ENCODE measurements at regions not wholly inside any gene's neighbourhood (a gene's known extent, or its start where the extent isn't known, plus 50 kb on each side); places are given as distances from the start of the nearest gene placed in this dataset.

GRCh38 chr2:217026161-217026560 is 166.3 kb upstream of the TNP1 start:
- no peaks in the 10 kb centered on the region for H3K36me3 Mint-ChIP-seq (ENCODE audit: insufficient read depth)
- H3K27me3 Mint-ChIP-seq, result peaks cover 17% of the 10 kb centered on the region
- H3K27ac Mint-ChIP-seq (ENCODE audit: low read depth), result no peak overlapping the region
- ATAC-seq (replicated peaks; ENCODE audit: extremely low read depth, poor library complexity, severe bottlenecking) (no peak), DNase-seq (ENCODE audit: low spot score in 2 of 2) (no peak)
- peaks cover 5% of the 10 kb centered on the region for H3K9me3 Mint-ChIP-seq
- H3K4me1 Mint-ChIP-seq, result no peaks in the 10 kb centered on the region
- no peak overlapping the region for H3K4me3 Mint-ChIP-seq

- Mint-ChIP-seq H3K27me3 (peaks cover 12% of the 10 kb centered on the region), H3K9me3 (peaks cover 5% of the 10 kb centered on the region), H3K36me3 (ENCODE audit: insufficient read depth) (no peaks in the 10 kb centered on the region), H3K4me3 (no peak overlapping the region), H3K4me1 (no peaks in the 10 kb centered on the region), H3K27ac (ENCODE audit: low read depth) (no peak overlapping the region)
- ATAC-seq (replicated peaks; ENCODE audit: extremely low read depth, poor library complexity, severe bottlenecking), result no peak
- DNase-seq (ENCODE audit: low spot score in 2 of 2), result no peak
These were observed 163.7 kb upstream of the TNP1 start for GRCh38 chr2:217023611-217024010.

GRCh38 chr2:217017456-217018252 is 157.8 kb upstream of the TNP1 start:
- Mint-ChIP-seq H3K27me3 (peaks cover 56% of the 10 kb centered on the region), H3K27ac (ENCODE audit: low read depth) (no peak overlapping the region), H3K9me3 (peaks cover 4% of the 10 kb centered on the region), H3K4me1 (no peaks in the 10 kb centered on the region), H3K36me3 (ENCODE audit: insufficient read depth) (no peaks in the 10 kb centered on the region), H3K4me3 (no peak overlapping the region)
- ATAC-seq (replicated peaks; ENCODE audit: extremely low read depth, poor library complexity, severe bottlenecking), result no peak
- DNase-seq (ENCODE audit: low spot score in 2 of 2), result no peak

GRCh38 chr2:217016796-217017419 is 157.0 kb upstream of the TNP1 start:
- H3K27ac Mint-ChIP-seq (ENCODE audit: low read depth), result no peak overlapping the region
- H3K9me3 Mint-ChIP-seq, result peaks cover 4% of the 10 kb centered on the region
- H3K27me3 Mint-ChIP-seq, result peaks cover 60% of the 10 kb centered on the region
- no peaks in the 10 kb centered on the region for H3K4me1 Mint-ChIP-seq
- H3K4me3 Mint-ChIP-seq, result no peak overlapping the region
- ATAC-seq (replicated peaks; ENCODE audit: extremely low read depth, poor library complexity, severe bottlenecking) (no peak), DNase-seq (ENCODE audit: low spot score in 2 of 2) (no peak)
- no peaks in the 10 kb centered on the region for H3K36me3 Mint-ChIP-seq (ENCODE audit: insufficient read depth)

GRCh38 chr2:217014328-217015105 is 154.7 kb upstream of the TNP1 start:
- DNase-seq (ENCODE audit: low spot score in 2 of 2), result no peak
- Mint-ChIP-seq H3K27me3 (peaks cover 60% of the 10 kb centered on the region), H3K36me3 (ENCODE audit: insufficient read depth) (no peaks in the 10 kb centered on the region), H3K9me3 (peaks cover 4% of the 10 kb centered on the region), H3K4me1 (no peaks in the 10 kb centered on the region), H3K27ac (ENCODE audit: low read depth) (no peak overlapping the region), H3K4me3 (no peak overlapping the region)
- ATAC-seq (replicated peaks; ENCODE audit: extremely low read depth, poor library complexity, severe bottlenecking), result no peak

- H3K27me3 Mint-ChIP-seq, result peaks cover 55% of the 10 kb centered on the region
- H3K9me3 Mint-ChIP-seq, result peaks cover 4% of the 10 kb centered on the region
- H3K4me3 Mint-ChIP-seq, result no peak overlapping the region
- H3K36me3 Mint-ChIP-seq (ENCODE audit: insufficient read depth), result no peaks in the 10 kb centered on the region
- DNase-seq (ENCODE audit: low spot score in 2 of 2), result no peak
- no peak for ATAC-seq (replicated peaks; ENCODE audit: extremely low read depth, poor library complexity, severe bottlenecking)
- H3K27ac Mint-ChIP-seq (ENCODE audit: low read depth), result no peak overlapping the region
- no peaks in the 10 kb centered on the region for H3K4me1 Mint-ChIP-seq
These were observed 154.1 kb upstream of the TNP1 start for GRCh38 chr2:217013926-217014325.

- ATAC-seq (replicated peaks; ENCODE audit: extremely low read depth, poor library complexity, severe bottlenecking), result no peak
- Mint-ChIP-seq H3K27ac (ENCODE audit: low read depth) (no peak overlapping the region), H3K4me1 (no peaks in the 10 kb centered on the region), H3K9me3 (peaks cover 8% of the 10 kb centered on the region), H3K4me3 (no peak overlapping the region), H3K27me3 (peaks cover 41% of the 10 kb centered on the region), H3K36me3 (ENCODE audit: insufficient read depth) (no peaks in the 10 kb centered on the region)
- DNase-seq (ENCODE audit: low spot score in 2 of 2), result no peak
These were observed 151.7 kb upstream of the TNP1 start for GRCh38 chr2:217011576-217011975.

- DNase-seq (ENCODE audit: low spot score in 2 of 2) (no peak), ATAC-seq (replicated peaks; ENCODE audit: extremely low read depth, poor library complexity, severe bottlenecking) (no peak)
- peaks cover 39% of the 10 kb centered on the region for H3K27me3 Mint-ChIP-seq
- no peaks in the 10 kb centered on the region for H3K36me3 Mint-ChIP-seq (ENCODE audit: insufficient read depth)
- H3K27ac Mint-ChIP-seq (ENCODE audit: low read depth), result no peak overlapping the region
- H3K4me1 Mint-ChIP-seq, result no peaks in the 10 kb centered on the region
- no peak overlapping the region for H3K4me3 Mint-ChIP-seq
- H3K9me3 Mint-ChIP-seq, result peaks cover 8% of the 10 kb centered on the region
These were observed 150.3 kb upstream of the TNP1 start for GRCh38 chr2:217010173-217010572.

GRCh38 chr2:217008794-217009193 is 148.9 kb upstream of the TNP1 start:
- Mint-ChIP-seq H3K4me3 (no peak overlapping the region), H3K27me3 (peaks cover 25% of the 10 kb centered on the region), H3K4me1 (no peaks in the 10 kb centered on the region), H3K27ac (ENCODE audit: low read depth) (no peak overlapping the region), H3K36me3 (ENCODE audit: insufficient read depth) (no peaks in the 10 kb centered on the region), H3K9me3 (peaks cover 8% of the 10 kb centered on the region)
- DNase-seq (ENCODE audit: low spot score in 2 of 2) (no peak), ATAC-seq (replicated peaks; ENCODE audit: extremely low read depth, poor library complexity, severe bottlenecking) (no peak)

GRCh38 chr2:217006217-217006616 is 146.4 kb upstream of the TNP1 start:
- peaks cover 8% of the 10 kb centered on the region for H3K9me3 Mint-ChIP-seq
- no peak for DNase-seq (ENCODE audit: low spot score in 2 of 2)
- H3K4me3 Mint-ChIP-seq, result no peak overlapping the region
- peaks cover 18% of the 10 kb centered on the region for H3K27me3 Mint-ChIP-seq
- no peaks in the 10 kb centered on the region for H3K36me3 Mint-ChIP-seq (ENCODE audit: insufficient read depth)
- H3K27ac Mint-ChIP-seq (ENCODE audit: low read depth), result no peak overlapping the region
- no peaks in the 10 kb centered on the region for H3K4me1 Mint-ChIP-seq
- ATAC-seq (replicated peaks; ENCODE audit: extremely low read depth, poor library complexity, severe bottlenecking), result no peak

- H3K4me1 Mint-ChIP-seq, result no peaks in the 10 kb centered on the region
- H3K4me3 Mint-ChIP-seq, result no peak overlapping the region
- H3K27me3 Mint-ChIP-seq, result peaks cover 18% of the 10 kb centered on the region
- peaks cover 8% of the 10 kb centered on the region for H3K9me3 Mint-ChIP-seq
- ATAC-seq (replicated peaks; ENCODE audit: extremely low read depth, poor library complexity, severe bottlenecking) (no peak), DNase-seq (ENCODE audit: low spot score in 2 of 2) (no peak)
- no peaks in the 10 kb centered on the region for H3K36me3 Mint-ChIP-seq (ENCODE audit: insufficient read depth)
- no peak overlapping the region for H3K27ac Mint-ChIP-seq (ENCODE audit: low read depth)
These were observed 144.8 kb upstream of the TNP1 start for GRCh38 chr2:217004656-217005055.

GRCh38 chr2:217001740-217002139 is 141.9 kb upstream of the TNP1 start:
- no peak for DNase-seq (ENCODE audit: low spot score in 2 of 2)
- H3K4me3 Mint-ChIP-seq, result no peak overlapping the region
- H3K4me1 Mint-ChIP-seq, result no peaks in the 10 kb centered on the region
- peaks cover 25% of the 10 kb centered on the region for H3K27me3 Mint-ChIP-seq
- no peaks in the 10 kb centered on the region for H3K9me3 Mint-ChIP-seq
- ATAC-seq (replicated peaks; ENCODE audit: extremely low read depth, poor library complexity, severe bottlenecking), result no peak
- H3K36me3 Mint-ChIP-seq (ENCODE audit: insufficient read depth), result no peaks in the 10 kb centered on the region
- no peak overlapping the region for H3K27ac Mint-ChIP-seq (ENCODE audit: low read depth)

GRCh38 chr2:217000406-217000805 is 140.5 kb upstream of the TNP1 start:
- H3K36me3 Mint-ChIP-seq (ENCODE audit: insufficient read depth), result no peaks in the 10 kb centered on the region
- DNase-seq (ENCODE audit: low spot score in 2 of 2) (no peak), ATAC-seq (replicated peaks; ENCODE audit: extremely low read depth, poor library complexity, severe bottlenecking) (no peak)
- H3K4me3 Mint-ChIP-seq, result no peak overlapping the region
- no peaks in the 10 kb centered on the region for H3K4me1 Mint-ChIP-seq
- peaks cover 18% of the 10 kb centered on the region for H3K27me3 Mint-ChIP-seq
- H3K27ac Mint-ChIP-seq (ENCODE audit: low read depth), result no peak overlapping the region
- no peaks in the 10 kb centered on the region for H3K9me3 Mint-ChIP-seq
